ENCODE measurements at regions not wholly inside any gene's neighbourhood (a gene's known extent, or its start where the extent isn't known, plus 50 kb on each side); places are given as distances from the start of the nearest gene placed in this dataset.
"Not testable (repeated sequence)": the region's sequence is repeated elsewhere in the genome, so short reads cannot be mapped to it uniquely, and the experiment has no call there.

- TF ChIP-seq CTCF (IDR thresholded peaks at IDR 0.05; ENCODE audit: borderline replicate concordance, extremely low read depth, low read length, poor library complexity, severe bottlenecking); EZH2 (IDR thresholded peaks at IDR 0.05; ENCODE audit: borderline replicate concordance, low read depth, low read length, severe bottlenecking): not testable (repeated sequence)
Measured at GRCh38 chr13:52571163-52571562, 71.1 kb upstream of the HNRNPA1L2 start.

All from DND-41 (cell line).